Mammary epithelial cell (primary cell): ENCODE measurements at regions not wholly inside any gene's neighbourhood (a gene's known extent, or its start where the extent isn't known, plus 50 kb on each side); places are given as distances from the start of the nearest gene placed in this dataset.

Experiments used
- CTCF ChIP-seq, 2 donors: IDR thresholded peaks in 1 of 2; conservative IDR thresholded peaks in 1 of 2; 2 replicates each; pipeline ENCODE4 v1.5.1; 2011 to 2012; ENCODE audit warnings: inconsistent platforms in 2 of 2, low read length in 2 of 2, mild to moderate bottlenecking in 2 of 2, control low read depth in 1 of 2, low read depth in 1 of 2; ENCODE audit not compliant: insufficient read depth in 1 of 2; ENCODE audit errors: extremely low read depth in 1 of 2
- EZH2 ChIP-seq: IDR thresholded peaks from 2 replicates; pipeline ENCODE4 v1.6.1; 2012; ENCODE audit warnings: low read length, inconsistent platforms, borderline replicate concordance

DNA sequence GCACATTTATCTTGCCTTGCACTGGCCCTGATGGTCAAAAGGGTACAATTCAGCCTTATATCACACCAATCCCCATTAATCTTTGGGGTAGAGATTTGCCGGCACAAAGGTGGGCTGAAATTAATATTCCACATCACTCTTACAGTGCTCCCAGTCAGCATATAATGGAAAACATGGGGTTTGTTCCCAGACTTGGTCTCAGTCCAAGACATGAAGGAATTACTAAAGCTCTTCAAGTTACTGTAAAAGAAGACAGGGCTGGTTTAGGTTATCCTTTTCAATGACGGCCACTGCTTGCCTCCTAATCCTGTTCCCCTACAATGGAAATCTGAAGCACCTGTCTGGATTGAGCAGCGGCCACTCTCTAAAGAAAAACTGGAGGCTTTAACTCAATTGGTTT, 160.7 kb downstream of the IER5 start:
- TF ChIP-seq CTCF (conservative IDR thresholded peaks at IDR 0.05 in 1 of 2, IDR thresholded peaks at IDR 0.05 in 1 of 2; ENCODE audit: extremely low read depth in 1 of 2, insufficient read depth in 1 of 2, low read depth in 1 of 2, low read length in 2 of 2) (no peak), EZH2 (no peak)
